Esophagus (tissue), 2 donors: ENCODE measurements at regions not wholly inside any gene's neighbourhood (a gene's known extent, or its start where the extent isn't known, plus 50 kb on each side); places are given as distances from the start of the nearest gene placed in this dataset.

Experiments used
- H3K27ac ChIP-seq, 2 donors: one replicate each; pipeline ENCODE4 v1.5.1; 2013; ENCODE audit warnings: low read depth in 2 of 2, mild to moderate bottlenecking in 2 of 2, inconsistent platforms in 1 of 2, low read length in 1 of 2, moderate library complexity in 1 of 2
- H3K27me3 ChIP-seq, 2 donors: one replicate each; pipeline ENCODE4 v1.6.1; 2013; ENCODE audit warnings: low read length in 2 of 2, control low read depth in 1 of 2, mild to moderate bottlenecking in 1 of 2; ENCODE audit not compliant: insufficient read depth in 2 of 2, control insufficient read depth in 1 of 2
- H3K36me3 ChIP-seq, 2 donors: one replicate each; pipeline ENCODE4 v1.6.1; 2013; ENCODE audit warnings: low read length in 1 of 2; ENCODE audit not compliant: control insufficient read depth in 2 of 2, insufficient read depth in 2 of 2
- H3K4me1 ChIP-seq, 2 donors: one replicate each; pipeline ENCODE4 v1.6.1; 2013; ENCODE audit warnings: low read length in 1 of 2; ENCODE audit not compliant: control insufficient read depth in 2 of 2, insufficient read depth in 2 of 2
- H3K4me3 ChIP-seq, 2 donors: one replicate each; pipeline ENCODE4 v1.5.1; 2013; ENCODE audit warnings: low read length in 2 of 2, mild to moderate bottlenecking in 2 of 2, low read depth in 1 of 2, moderate library complexity in 1 of 2
- H3K9me3 ChIP-seq, 2 donors: one replicate each; pipeline ENCODE4 v1.6.1; 2013; ENCODE audit warnings: mild to moderate bottlenecking in 2 of 2, low read depth in 1 of 2, low read length in 1 of 2, moderate library complexity in 1 of 2; ENCODE audit not compliant: control insufficient read depth in 2 of 2, insufficient read depth in 1 of 2
- WGBS, 2 donors: extraction: QIAGEN DNeasy Blood & Tissue Kit; methylation state at CpG; one replicate each; pipeline ENCODE4 v1.1.7; 2013; 5-methylcytosine and 5-hydroxymethylcytosine counted together
- donor health status: healthy with polysubstance abuse.
- donor health status: Bipolar disorder and iron deficiency.

GRCh38 chr7:81590131-81590530 lies 179.7 kb downstream of the HGF start:
- Histone ChIP-seq H3K4me1 (no peaks in the 10 kb centered on the region), H3K27ac (no peak overlapping the region), H3K36me3 (no peaks in the 10 kb centered on the region), H3K9me3 (no peaks in the 10 kb centered on the region), H3K4me3 (no peak overlapping the region), H3K27me3 (no peaks in the 10 kb centered on the region)
- 74 to 76% methylated on average over 5 of the region's 5 CpGs for WGBS, 2 donors

DNA sequence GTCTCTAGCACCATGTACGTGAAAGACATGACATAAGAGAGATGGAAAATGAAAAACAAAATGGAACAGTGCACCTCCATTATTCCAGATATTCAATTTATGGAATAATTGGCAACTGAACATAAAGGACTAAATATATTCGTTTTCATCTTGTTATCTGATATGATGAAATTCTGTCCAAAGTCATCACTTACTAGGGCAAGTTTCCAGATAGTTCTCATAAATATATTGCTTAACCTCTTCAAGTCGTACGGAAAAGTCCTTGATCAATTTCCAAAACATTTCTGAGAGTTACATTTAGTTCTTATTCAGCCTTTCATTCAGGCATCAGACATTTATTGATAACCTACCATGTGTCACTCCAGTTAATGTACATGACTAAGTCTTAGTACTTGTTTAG lies 185.2 kb downstream of the HGF start:
- Histone ChIP-seq H3K4me3 (no peak overlapping the region), H3K36me3 (no peaks in the 10 kb centered on the region), H3K27me3 (no peaks in the 10 kb centered on the region), H3K27ac (no peak overlapping the region), H3K9me3 (no peaks in the 10 kb centered on the region), H3K4me1 (no peaks in the 10 kb centered on the region)
- 49 to 52% methylated on average over 4 of the region's 4 CpGs for WGBS, 2 donors

- Histone ChIP-seq H3K4me3 (no peak overlapping the region), H3K27ac (no peak overlapping the region), H3K27me3 (no peaks in the 10 kb centered on the region), H3K9me3 (no peaks in the 10 kb centered on the region), H3K4me1 (no peaks in the 10 kb centered on the region), H3K36me3 (no peaks in the 10 kb centered on the region)
- WGBS, 2 donors = 70 to 80% methylated on average over 2 of the region's 2 CpGs
Measured at GRCh38 chr7:81583882-81584533, 185.8 kb downstream of the HGF start.

DNA sequence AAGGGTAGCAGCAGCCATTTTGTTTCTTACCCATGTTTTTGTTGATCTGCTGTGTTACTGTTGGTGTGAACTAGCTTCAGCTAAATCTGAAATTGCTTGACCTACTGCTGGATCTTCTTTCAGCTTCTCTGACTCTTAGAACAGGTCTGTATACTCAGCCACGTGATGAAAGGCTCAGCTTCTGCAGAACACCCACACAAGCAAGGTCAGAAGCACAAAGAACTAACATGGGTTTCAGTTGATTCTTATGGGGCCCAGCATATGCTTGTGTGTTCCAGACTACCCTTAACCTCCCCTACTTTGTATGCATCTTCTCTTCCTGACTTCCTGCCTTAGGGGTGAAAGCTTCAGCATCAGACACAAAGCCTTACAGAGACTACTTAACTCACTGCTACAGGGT lies 186.8 kb downstream of the HGF start:
- 54 to 81% methylated on average over 1 of the region's 1 CpG for WGBS, 2 donors
- Histone ChIP-seq H3K27me3 (no peaks in the 10 kb centered on the region), H3K4me3 (no peak overlapping the region), H3K9me3 (no peaks in the 10 kb centered on the region), H3K27ac (no peak overlapping the region), H3K36me3 (no peaks in the 10 kb centered on the region), H3K4me1 (no peaks in the 10 kb centered on the region)

GRCh38 chr7:81577642-81578340 lies 192.1 kb downstream of the HGF start:
- no peaks in the 10 kb centered on the region for H3K9me3 ChIP-seq
- no peak overlapping the region for H3K27ac ChIP-seq
- WGBS, 2 donors = 77 to 81% methylated on average over 2 of the region's 2 CpGs
- H3K27me3 ChIP-seq = no peaks in the 10 kb centered on the region
- no peak overlapping the region for H3K4me3 ChIP-seq
- no peaks in the 10 kb centered on the region for H3K4me1 ChIP-seq
- H3K36me3 ChIP-seq = no peaks in the 10 kb centered on the region

GRCh38 chr7:81574723-81575326 lies 195.0 kb downstream of the HGF start:
- Histone ChIP-seq H3K4me1 (no peaks in the 10 kb centered on the region), H3K36me3 (no peaks in the 10 kb centered on the region), H3K9me3 (no peaks in the 10 kb centered on the region), H3K27ac (no peak overlapping the region), H3K4me3 (no peak overlapping the region), H3K27me3 (no peaks in the 10 kb centered on the region)
- WGBS, 2 donors = 74 to 81% methylated on average over 6 of the region's 6 CpGs

- no peaks in the 10 kb centered on the region for H3K9me3 ChIP-seq
- H3K27ac ChIP-seq = no peak overlapping the region
- H3K4me1 ChIP-seq = no peaks in the 10 kb centered on the region
- no peaks in the 10 kb centered on the region for H3K27me3 ChIP-seq
- H3K36me3 ChIP-seq = no peaks in the 10 kb centered on the region
- no peak overlapping the region for H3K4me3 ChIP-seq
- WGBS, 2 donors = 90 to 96% methylated on average over 1 of the region's 1 CpG
Measured at GRCh38 chr7:81573932-81574331, 195.9 kb downstream of the HGF start.

DNA sequence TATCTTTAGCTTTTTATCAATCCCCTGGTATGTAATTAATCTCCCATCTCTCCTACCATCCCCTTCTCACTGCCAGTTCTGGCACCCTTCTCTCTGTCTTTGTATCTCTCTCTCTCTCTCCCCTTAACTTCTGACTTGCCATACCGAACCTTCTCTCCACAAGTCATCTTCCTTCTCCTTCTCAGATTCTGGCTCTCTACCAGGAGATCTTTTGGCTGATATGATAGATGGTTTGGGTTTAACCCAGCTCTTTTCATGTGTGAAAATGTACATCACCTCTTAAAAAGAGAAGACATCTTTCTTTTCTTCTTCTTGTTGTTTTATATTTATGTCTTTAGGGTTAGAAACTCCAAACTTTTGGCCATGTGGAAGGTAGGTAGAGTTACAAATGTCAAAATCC lies 196.7 kb downstream of the HGF start:
- no peak overlapping the region for H3K4me3 ChIP-seq
- H3K27ac ChIP-seq = no peak overlapping the region
- H3K4me1 ChIP-seq = no peaks in the 10 kb centered on the region
- H3K9me3 ChIP-seq = no peaks in the 10 kb centered on the region
- H3K27me3 ChIP-seq = no peaks in the 10 kb centered on the region
- WGBS, 2 donors = 72 to 88% methylated on average over 1 of the region's 1 CpG
- no peaks in the 10 kb centered on the region for H3K36me3 ChIP-seq

DNA sequence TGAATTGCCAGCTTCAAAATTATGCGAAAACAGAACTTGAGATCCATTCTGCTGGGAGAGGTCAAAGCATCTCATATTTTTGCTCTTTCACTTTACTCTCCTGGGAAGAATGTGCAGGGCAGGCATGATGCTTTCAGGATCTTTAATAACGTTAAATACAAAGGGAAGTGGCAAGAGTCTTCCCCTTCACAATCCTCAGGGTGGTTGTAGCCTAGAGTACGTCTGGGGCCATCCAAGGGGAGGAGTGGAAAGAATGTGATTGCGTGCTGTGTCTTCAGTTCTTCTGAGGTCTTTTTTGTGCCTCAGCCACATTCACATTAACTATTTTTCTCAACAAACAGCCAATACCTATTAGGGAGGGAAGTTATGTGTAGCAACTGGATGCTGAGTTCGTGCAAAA lies 207.3 kb downstream of the HGF start:
- H3K4me1 ChIP-seq = no peaks in the 10 kb centered on the region
- no peak overlapping the region for H3K4me3 ChIP-seq
- H3K9me3 ChIP-seq = no peaks in the 10 kb centered on the region
- H3K27ac ChIP-seq = no peak overlapping the region
- H3K27me3 ChIP-seq = no peaks in the 10 kb centered on the region
- 63 to 65% methylated on average over 5 of the region's 5 CpGs for WGBS, 2 donors
- H3K36me3 ChIP-seq = no peaks in the 10 kb centered on the region

DNA sequence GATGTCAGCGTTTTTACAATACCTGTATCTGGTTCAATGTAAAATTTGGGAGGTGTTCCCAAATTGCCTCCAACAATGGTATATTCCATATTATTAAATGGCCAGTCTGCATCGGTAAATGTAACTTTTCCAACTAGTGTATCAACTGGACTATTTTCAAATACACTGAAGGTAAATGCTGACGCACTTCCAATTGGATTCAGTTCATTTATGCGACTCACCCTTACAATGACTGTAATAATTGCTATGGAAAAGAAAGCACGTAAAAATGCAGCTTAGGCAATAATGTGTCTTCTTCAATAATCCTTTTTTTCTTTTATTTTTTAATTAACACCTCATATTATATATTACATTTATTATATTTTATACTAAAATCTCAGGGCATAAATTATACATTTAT lies 209.1 kb downstream of the HGF start:
- Histone ChIP-seq H3K4me3 (no peak overlapping the region), H3K4me1 (no peaks in the 10 kb centered on the region), H3K27ac (no peak overlapping the region), H3K27me3 (no peaks in the 10 kb centered on the region), H3K36me3 (no peaks in the 10 kb centered on the region), H3K9me3 (no peaks in the 10 kb centered on the region)
- 66 to 82% methylated on average over 5 of the region's 5 CpGs for WGBS, 2 donors
